PC-9 (cell line): ENCODE measurements at regions not wholly inside any gene's neighbourhood (a gene's known extent, or its start where the extent isn't known, plus 50 kb on each side); places are given as distances from the start of the nearest gene placed in this dataset.

ENCODE experiments used
- EZH2 ChIP-seq: fragments of 200-600 bp; sonication (generic); IDR thresholded peaks from 2 replicates; pipeline ENCODE4 v1.8.0; 2017; ENCODE audit warnings: antibody characterized with exemption, low read depth
- TF ChIP-seq, protein P1 (sequence below): fragments of 200-600 bp; sonication (generic); conservative IDR thresholded peaks from 2 replicates; pipeline ENCODE4 v1.6.1; 2017; ENCODE audit warnings: mixed run types, antibody characterized with exemption, mild to moderate bottlenecking, moderate library complexity

GRCh38 chr5:174555726-174556125, 168.7 kb upstream of the MSX2 start:
- TF ChIP-seq, protein P1, sequence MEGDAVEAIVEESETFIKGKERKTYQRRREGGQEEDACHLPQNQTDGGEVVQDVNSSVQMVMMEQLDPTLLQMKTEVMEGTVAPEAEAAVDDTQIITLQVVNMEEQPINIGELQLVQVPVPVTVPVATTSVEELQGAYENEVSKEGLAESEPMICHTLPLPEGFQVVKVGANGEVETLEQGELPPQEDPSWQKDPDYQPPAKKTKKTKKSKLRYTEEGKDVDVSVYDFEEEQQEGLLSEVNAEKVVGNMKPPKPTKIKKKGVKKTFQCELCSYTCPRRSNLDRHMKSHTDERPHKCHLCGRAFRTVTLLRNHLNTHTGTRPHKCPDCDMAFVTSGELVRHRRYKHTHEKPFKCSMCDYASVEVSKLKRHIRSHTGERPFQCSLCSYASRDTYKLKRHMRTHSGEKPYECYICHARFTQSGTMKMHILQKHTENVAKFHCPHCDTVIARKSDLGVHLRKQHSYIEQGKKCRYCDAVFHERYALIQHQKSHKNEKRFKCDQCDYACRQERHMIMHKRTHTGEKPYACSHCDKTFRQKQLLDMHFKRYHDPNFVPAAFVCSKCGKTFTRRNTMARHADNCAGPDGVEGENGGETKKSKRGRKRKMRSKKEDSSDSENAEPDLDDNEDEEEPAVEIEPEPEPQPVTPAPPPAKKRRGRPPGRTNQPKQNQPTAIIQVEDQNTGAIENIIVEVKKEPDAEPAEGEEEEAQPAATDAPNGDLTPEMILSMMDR = no peak
- TF ChIP-seq EZH2 = no peak
